ENCODE measurements at regions not wholly inside any gene's neighbourhood (a gene's known extent, or its start where the extent isn't known, plus 50 kb on each side); places are given as distances from the start of the nearest gene placed in this dataset.

DNA sequence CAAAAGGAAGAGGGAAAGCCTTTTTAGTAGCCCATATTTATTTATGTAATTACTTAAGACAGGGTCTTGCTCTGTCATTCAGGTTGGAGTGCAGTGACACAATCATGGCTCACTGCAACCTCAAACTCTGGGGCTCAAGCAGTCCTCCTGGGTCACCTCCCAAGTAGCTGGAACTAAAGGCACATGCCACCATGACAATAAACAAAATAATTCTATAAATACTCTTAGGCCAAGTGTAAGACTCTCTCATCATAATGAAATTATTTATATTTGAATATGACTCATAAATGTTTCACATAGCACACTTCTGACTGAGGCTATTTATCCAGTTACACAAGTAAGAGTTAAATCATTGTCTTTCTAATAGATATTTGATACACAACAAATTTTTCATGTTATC is 314.7 kb downstream of the AMY1C start:
- Histone ChIP-seq H4K20me1 (no peaks in the 10 kb centered on the region), H3K4me1 (no peaks in the 10 kb centered on the region), H3K9me3 (replicated peaks in 1 of 11) (no peaks in the 10 kb centered on the region), H3K9ac (no peak overlapping the region), H3K36me3 (no peaks in the 10 kb centered on the region), H3K4me2 (no peak overlapping the region), H3K27ac (no peak overlapping the region), H3K27me3 (no peaks in the 10 kb centered on the region), H3K4me3 (no peak overlapping the region)
- no peak for TF ChIP-seq Cebpa-rat (IDR thresholded peaks at IDR 0.05)

GRCh38 chr1:104072915-104073371 is 323.2 kb downstream of the AMY1C start:
- H3K4me1 ChIP-seq: no peaks in the 10 kb centered on the region
- H3K36me3 ChIP-seq: no peaks in the 10 kb centered on the region
- no peak overlapping the region for H3K4me3 ChIP-seq
- no peaks in the 10 kb centered on the region for H3K9me3 ChIP-seq (replicated peaks in 1 of 11)
- no peak for TF ChIP-seq Cebpa-rat (IDR thresholded peaks at IDR 0.05)
- H4K20me1 ChIP-seq: no peaks in the 10 kb centered on the region
- no peak overlapping the region for H3K9ac ChIP-seq
- H3K27ac ChIP-seq: no peak overlapping the region
- no peak overlapping the region for H3K4me2 ChIP-seq
- no peaks in the 10 kb centered on the region for H3K27me3 ChIP-seq

- no peak overlapping the region for H3K4me2 ChIP-seq
- no peak overlapping the region for H3K27ac ChIP-seq
- no peak overlapping the region for H3K4me3 ChIP-seq
Observed at GRCh38 chr1:104073463-104073902, 323.8 kb downstream of the AMY1C start.

GRCh38 chr1:104082221-104082620 is 332.5 kb downstream of the AMY1C start:
- H4K20me1 ChIP-seq: no peaks in the 10 kb centered on the region
- no peaks in the 10 kb centered on the region for H3K27me3 ChIP-seq
- H3K27ac ChIP-seq: no peak overlapping the region
- H3K4me1 ChIP-seq: peaks cover 0 to 6% (median 0%) of the 10 kb centered on the region in 10 experiments; a peak in 1 of 20 replicates
- H3K9me3 ChIP-seq (replicated peaks in 1 of 11): no peaks in the 10 kb centered on the region
- H3K36me3 ChIP-seq: no peaks in the 10 kb centered on the region
- no peak for TF ChIP-seq Cebpa-rat (IDR thresholded peaks at IDR 0.05)
- no peak overlapping the region for H3K4me2 ChIP-seq
- no peak overlapping the region for H3K4me3 ChIP-seq
- no peak overlapping the region for H3K9ac ChIP-seq

More at GRCh38 chr1:104073463-104073902, 323.8 kb downstream of the AMY1C start:
- Histone ChIP-seq H3K27me3 (no peaks in the 10 kb centered on the region), H3K9me3 (replicated peaks in 1 of 11) (no peaks in the 10 kb centered on the region), H3K9ac (no peak overlapping the region), H3K4me1 (no peaks in the 10 kb centered on the region), H4K20me1 (no peaks in the 10 kb centered on the region), H3K36me3 (no peaks in the 10 kb centered on the region)
- TF ChIP-seq Cebpa-rat (IDR thresholded peaks at IDR 0.05): no peak

DNA sequence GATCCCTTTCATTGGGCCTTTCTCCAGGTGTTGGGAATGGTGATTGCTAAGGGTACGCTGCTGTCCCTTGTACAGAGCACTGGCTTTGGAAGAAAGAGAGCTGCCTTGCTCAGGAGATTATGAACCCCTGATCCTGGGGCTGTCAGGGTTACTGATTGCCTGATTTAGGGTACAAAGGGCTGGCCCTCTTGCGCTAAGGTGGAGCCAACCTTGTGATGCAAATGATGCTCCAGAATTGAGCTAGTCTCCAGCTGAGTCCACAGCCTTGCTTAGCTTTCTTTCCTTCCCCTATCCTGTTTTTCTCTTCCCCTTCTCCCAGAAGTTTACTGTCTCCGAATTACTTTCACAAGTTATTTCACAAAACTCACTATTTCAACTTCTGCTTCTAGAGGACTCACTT is 334.7 kb downstream of the AMY1C start:
- H3K9ac ChIP-seq: no peak overlapping the region
- no peaks in the 10 kb centered on the region for H3K27me3 ChIP-seq
- peak overlapping the region in 1 of 11 experiments; percentile 30; a peak in 1 of 22 replicates for H3K4me2 ChIP-seq
- no peak overlapping the region for H3K4me3 ChIP-seq
- H3K27ac ChIP-seq: no peak overlapping the region
- no peak for TF ChIP-seq Cebpa-rat (IDR thresholded peaks at IDR 0.05)
- H3K9me3 ChIP-seq (replicated peaks in 1 of 11): no peaks in the 10 kb centered on the region
- H3K36me3 ChIP-seq: no peaks in the 10 kb centered on the region
- peaks cover 0 to 6% (median 0%) of the 10 kb centered on the region in 10 experiments; a peak in 1 of 20 replicates for H3K4me1 ChIP-seq
- no peaks in the 10 kb centered on the region for H4K20me1 ChIP-seq

- no peaks in the 10 kb centered on the region for H4K20me1 ChIP-seq
- no peaks in the 10 kb centered on the region for H3K36me3 ChIP-seq
- no peak overlapping the region for H3K4me2 ChIP-seq
- no peak overlapping the region for H3K27ac ChIP-seq
- H3K27me3 ChIP-seq: no peaks in the 10 kb centered on the region
- no peak overlapping the region for H3K4me3 ChIP-seq
- H3K9me3 ChIP-seq (replicated peaks in 1 of 11): no peaks in the 10 kb centered on the region
- no peaks in the 10 kb centered on the region for H3K4me1 ChIP-seq
- H3K9ac ChIP-seq: no peak overlapping the region
- no peak for TF ChIP-seq Cebpa-rat (IDR thresholded peaks at IDR 0.05)
Observed at GRCh38 chr1:104092698-104093097, 343.0 kb downstream of the AMY1C start.

DNA sequence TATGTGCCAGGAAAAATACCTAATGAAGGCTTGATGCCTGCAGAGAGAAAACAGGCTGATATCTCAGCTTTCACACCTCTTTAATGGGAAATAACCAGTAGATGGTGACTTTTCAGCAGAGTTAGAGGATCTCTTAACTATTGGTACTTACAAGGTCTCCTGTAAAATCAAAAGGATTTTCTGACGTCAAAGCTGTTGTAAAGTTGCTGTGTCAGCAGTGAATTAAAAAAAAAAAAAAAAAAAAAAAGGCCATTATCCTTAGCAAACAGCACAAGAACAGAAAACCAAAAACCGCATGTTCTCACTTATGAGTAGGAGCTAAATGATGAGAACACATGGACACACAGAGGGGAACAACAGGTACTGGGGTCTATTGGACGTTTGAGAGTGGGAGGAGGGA is 349.1 kb downstream of the AMY1C start:
- no peak overlapping the region for H3K4me3 ChIP-seq
- H3K4me2 ChIP-seq: no peak overlapping the region
- H4K20me1 ChIP-seq: no peaks in the 10 kb centered on the region
- TF ChIP-seq Cebpa-rat (IDR thresholded peaks at IDR 0.05): no peak
- H3K9me3 ChIP-seq (replicated peaks in 1 of 11): no peaks in the 10 kb centered on the region
- H3K9ac ChIP-seq: no peak overlapping the region
- H3K27me3 ChIP-seq: no peaks in the 10 kb centered on the region
- no peaks in the 10 kb centered on the region for H3K36me3 ChIP-seq
- H3K4me1 ChIP-seq: no peaks in the 10 kb centered on the region
- no peak overlapping the region for H3K27ac ChIP-seq

DNA sequence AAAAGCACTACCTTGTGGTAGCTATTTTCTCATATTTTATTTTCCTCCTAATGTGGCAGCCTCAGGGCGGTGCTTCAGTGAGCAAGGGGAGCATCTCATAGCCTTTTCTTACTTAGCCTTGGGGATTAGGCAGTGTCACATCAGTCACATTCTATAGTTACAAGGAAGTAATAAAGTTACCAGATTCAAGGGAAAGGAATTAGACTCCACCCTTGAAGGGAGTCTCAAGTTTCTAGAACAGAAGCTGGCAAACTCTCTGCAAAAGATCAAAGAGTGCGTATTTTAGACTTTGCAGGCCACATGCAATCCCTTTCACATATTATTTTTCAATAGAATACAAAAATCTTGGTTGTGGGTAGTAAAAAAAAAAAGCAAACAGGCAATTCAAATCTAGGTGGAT is 350.4 kb downstream of the AMY1C start:
- Histone ChIP-seq H3K27me3 (no peaks in the 10 kb centered on the region), H3K9ac (no peak overlapping the region), H3K4me1 (peaks cover 0 to 9% (median 0%) of the 10 kb centered on the region in 10 experiments; a peak in 3 of 20 replicates), H3K36me3 (no peaks in the 10 kb centered on the region), H3K4me2 (no peak overlapping the region), H3K4me3 (no peak overlapping the region), H3K9me3 (replicated peaks in 1 of 11) (no peaks in the 10 kb centered on the region), H4K20me1 (no peaks in the 10 kb centered on the region), H3K27ac (no peak overlapping the region)
- TF ChIP-seq Cebpa-rat (IDR thresholded peaks at IDR 0.05): no peak

DNA sequence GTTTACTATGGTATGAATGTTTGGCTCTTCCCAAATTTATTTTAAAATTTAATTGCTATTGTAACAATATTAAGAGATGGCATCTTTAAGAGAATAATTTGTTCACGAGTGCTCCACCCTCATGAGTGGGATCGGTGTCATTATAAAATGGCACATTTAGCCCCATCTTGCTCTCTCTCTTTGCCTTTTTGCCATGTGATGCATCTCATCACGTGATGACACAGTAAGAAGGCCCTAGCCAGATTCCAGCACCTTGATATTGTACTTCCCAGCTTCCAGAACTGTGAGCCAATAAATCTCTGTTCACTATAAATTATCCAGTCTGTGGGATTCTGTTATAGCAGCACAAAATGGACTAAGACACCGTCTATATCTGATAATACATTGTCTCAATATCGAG is 355.8 kb downstream of the AMY1C start:
- H3K4me2 ChIP-seq: no peak overlapping the region
- no peak for TF ChIP-seq Cebpa-rat (IDR thresholded peaks at IDR 0.05)
- H3K4me1 ChIP-seq: peaks cover 0 to 9% (median 0%) of the 10 kb centered on the region in 10 experiments; a peak in 3 of 20 replicates
- no peaks in the 10 kb centered on the region for H4K20me1 ChIP-seq
- no peaks in the 10 kb centered on the region for H3K27me3 ChIP-seq
- H3K36me3 ChIP-seq: no peaks in the 10 kb centered on the region
- H3K9ac ChIP-seq: no peak overlapping the region
- H3K4me3 ChIP-seq: no peak overlapping the region
- peaks cover 0 to 7% (median 0%) of the 10 kb centered on the region in 11 experiments; a peak in 1 of 22 replicates for H3K9me3 ChIP-seq (replicated peaks in 1 of 11)
- no peak overlapping the region for H3K27ac ChIP-seq

GRCh38 chr1:104120525-104120924 is 370.8 kb downstream of the AMY1C start:
- Histone ChIP-seq H3K4me2 (no peak overlapping the region), H3K36me3 (no peaks in the 10 kb centered on the region), H3K4me1 (no peaks in the 10 kb centered on the region), H3K9me3 (replicated peaks in 1 of 11) (no peaks in the 10 kb centered on the region), H3K27me3 (no peaks in the 10 kb centered on the region), H3K27ac (no peak overlapping the region), H3K4me3 (no peak overlapping the region), H4K20me1 (no peaks in the 10 kb centered on the region; a peak in 1 of 22 replicates), H3K9ac (no peak overlapping the region)
- TF ChIP-seq Cebpa-rat (IDR thresholded peaks at IDR 0.05): no peak
